ENCODE measurements at regions not wholly inside any gene's neighbourhood (a gene's known extent, or its start where the extent isn't known, plus 50 kb on each side); places are given as distances from the start of the nearest gene placed in this dataset.
A peak's percentile ranks its signal among the peaks of the same experiment; 100 is the strongest.

- H3K9me3 Mint-ChIP-seq, result peaks cover 0 to 1% of the 10 kb centered on the region in 2 donors
- no peak overlapping the region for H3K27ac Mint-ChIP-seq
- H3K36me3 Mint-ChIP-seq (ENCODE audit: insufficient read depth in 2 of 2), result no peaks in the 10 kb centered on the region
- no peak overlapping the region for H3K4me3 Mint-ChIP-seq
- peaks cover 6% of the 10 kb centered on the region for H3K4me1 Mint-ChIP-seq (ENCODE audit: low read depth)
- ATAC-seq (replicated peaks in 1 of 2) (no peak), DNase-seq (no peak)
- no peaks in the 10 kb centered on the region for H3K27me3 Mint-ChIP-seq (ENCODE audit: low read depth)
These were observed 80.1 kb downstream of the DACT1 start for GRCh38 chr14:58717813-58718212.

GRCh38 chr14:58718226-58719205 is 80.8 kb downstream of the DACT1 start:
- H3K36me3 Mint-ChIP-seq (ENCODE audit: insufficient read depth in 2 of 2), result no peaks in the 10 kb centered on the region
- no peaks in the 10 kb centered on the region for H3K27me3 Mint-ChIP-seq (ENCODE audit: low read depth)
- ATAC-seq (replicated peaks in 1 of 2) (no peak), DNase-seq (no peak)
- H3K27ac Mint-ChIP-seq, result no peak overlapping the region
- no peak overlapping the region for H3K4me3 Mint-ChIP-seq
- H3K9me3 Mint-ChIP-seq, result peaks cover 0 to 1% of the 10 kb centered on the region in 2 donors
- H3K4me1 Mint-ChIP-seq (ENCODE audit: low read depth), result peaks cover 6% of the 10 kb centered on the region

- Mint-ChIP-seq H3K9me3 (peaks cover 0 to 1% of the 10 kb centered on the region in 2 donors), H3K4me3 (no peak overlapping the region), H3K4me1 (ENCODE audit: low read depth) (peaks cover 15% of the 10 kb centered on the region), H3K27me3 (ENCODE audit: low read depth) (no peaks in the 10 kb centered on the region), H3K36me3 (ENCODE audit: insufficient read depth in 2 of 2) (peaks cover 0 to 3% of the 10 kb centered on the region in 2 donors), H3K27ac (no peak overlapping the region)
- DNase-seq, result no peak
- no peak for ATAC-seq (replicated peaks in 1 of 2)
These were observed 84.0 kb downstream of the DACT1 start for GRCh38 chr14:58721723-58722122.

- peaks cover 15% of the 10 kb centered on the region for H3K4me1 Mint-ChIP-seq (ENCODE audit: low read depth)
- H3K27ac Mint-ChIP-seq, result no peak overlapping the region
- H3K36me3 Mint-ChIP-seq (ENCODE audit: insufficient read depth in 2 of 2), result peaks cover 0 to 3% of the 10 kb centered on the region in 2 donors
- H3K4me3 Mint-ChIP-seq, result no peak overlapping the region
- ATAC-seq (replicated peaks in 1 of 2), result no peak
- DNase-seq, result no peak
- peaks cover 0 to 1% of the 10 kb centered on the region in 2 donors for H3K9me3 Mint-ChIP-seq
- no peaks in the 10 kb centered on the region for H3K27me3 Mint-ChIP-seq (ENCODE audit: low read depth)
These were observed 84.7 kb downstream of the DACT1 start for GRCh38 chr14:58722441-58722840.

- Mint-ChIP-seq H3K27ac (no peak overlapping the region), H3K36me3 (ENCODE audit: insufficient read depth in 2 of 2) (peaks cover 0 to 3% of the 10 kb centered on the region in 2 donors), H3K27me3 (ENCODE audit: low read depth) (no peaks in the 10 kb centered on the region), H3K4me3 (no peak overlapping the region), H3K4me1 (ENCODE audit: low read depth) (peaks cover 15% of the 10 kb centered on the region), H3K9me3 (peaks cover 0 to 1% of the 10 kb centered on the region in 2 donors)
- no peak for DNase-seq
- ATAC-seq (replicated peaks in 1 of 2), result no peak
These were observed 86.4 kb downstream of the DACT1 start for GRCh38 chr14:58724206-58724605.

- ATAC-seq (replicated peaks in 1 of 2) (peak; percentile 76 to 79), DNase-seq (no peak)
- H3K9me3 Mint-ChIP-seq, result peaks cover 0 to under 1% of the 10 kb centered on the region in 2 donors
- H3K36me3 Mint-ChIP-seq (ENCODE audit: insufficient read depth in 2 of 2), result peaks cover 0 to 3% of the 10 kb centered on the region in 2 donors
- H3K27me3 Mint-ChIP-seq (ENCODE audit: low read depth), result no peaks in the 10 kb centered on the region
- H3K4me1 Mint-ChIP-seq (ENCODE audit: low read depth), result peaks cover 15% of the 10 kb centered on the region
- no peak overlapping the region for H3K4me3 Mint-ChIP-seq
- no peak overlapping the region for H3K27ac Mint-ChIP-seq
These were observed 86.9 kb downstream of the DACT1 start for GRCh38 chr14:58724702-58725101.

- ATAC-seq (replicated peaks in 1 of 2), result no peak
- H3K9me3 Mint-ChIP-seq, result no peaks in the 10 kb centered on the region
- no peak overlapping the region for H3K4me3 Mint-ChIP-seq
These were observed 87.5 kb downstream of the DACT1 start for GRCh38 chr14:58725226-58725625.

GRCh38 chr14:58725871-58726270 is 88.1 kb downstream of the DACT1 start:
- H3K27me3 Mint-ChIP-seq (ENCODE audit: low read depth), result no peaks in the 10 kb centered on the region
- no peak for ATAC-seq (replicated peaks in 1 of 2)
- H3K27ac Mint-ChIP-seq, result no peak overlapping the region
- no peaks in the 10 kb centered on the region for H3K9me3 Mint-ChIP-seq
- peaks cover 0 to 3% of the 10 kb centered on the region in 2 donors for H3K36me3 Mint-ChIP-seq (ENCODE audit: insufficient read depth in 2 of 2)
- H3K4me1 Mint-ChIP-seq (ENCODE audit: low read depth), result peaks cover 17% of the 10 kb centered on the region
- no peak overlapping the region for H3K4me3 Mint-ChIP-seq
- DNase-seq, result no peak

More at GRCh38 chr14:58725226-58725625, 87.5 kb downstream of the DACT1 start:
- Mint-ChIP-seq H3K4me1 (ENCODE audit: low read depth) (peaks cover 15% of the 10 kb centered on the region), H3K36me3 (ENCODE audit: insufficient read depth in 2 of 2) (peaks cover 0 to 3% of the 10 kb centered on the region in 2 donors), H3K27ac (no peak overlapping the region), H3K27me3 (ENCODE audit: low read depth) (no peaks in the 10 kb centered on the region)
- no peak for DNase-seq

- Mint-ChIP-seq H3K27me3 (ENCODE audit: low read depth) (peaks cover 7% of the 10 kb centered on the region), H3K4me3 (no peak overlapping the region), H3K36me3 (ENCODE audit: insufficient read depth in 2 of 2) (no peaks in the 10 kb centered on the region), H3K27ac (no peak overlapping the region), H3K9me3 (no peaks in the 10 kb centered on the region), H3K4me1 (ENCODE audit: low read depth) (peaks cover 52% of the 10 kb centered on the region)
- DNase-seq, result no peak
- no peak for ATAC-seq (replicated peaks in 1 of 2)
These were observed 93.2 kb downstream of the DACT1 start for GRCh38 chr14:58730792-58731464.

GRCh38 chr14:58731465-58732293 is 93.9 kb downstream of the DACT1 start:
- H3K4me3 Mint-ChIP-seq, result no peak overlapping the region
- H3K9me3 Mint-ChIP-seq, result peaks cover 0 to 1% of the 10 kb centered on the region in 2 donors
- no peaks in the 10 kb centered on the region for H3K36me3 Mint-ChIP-seq (ENCODE audit: insufficient read depth in 2 of 2)
- ATAC-seq (replicated peaks in 1 of 2), result no peak
- peaks cover 58% of the 10 kb centered on the region for H3K4me1 Mint-ChIP-seq (ENCODE audit: low read depth)
- DNase-seq, result no peak
- H3K27ac Mint-ChIP-seq, result no peak overlapping the region
- H3K27me3 Mint-ChIP-seq (ENCODE audit: low read depth), result peaks cover 9% of the 10 kb centered on the region

GRCh38 chr14:58732387-58732786 is 94.6 kb downstream of the DACT1 start:
- Mint-ChIP-seq H3K27ac (no peak overlapping the region), H3K4me1 (ENCODE audit: low read depth) (peaks cover 64% of the 10 kb centered on the region), H3K9me3 (peaks cover 0 to 2% of the 10 kb centered on the region in 2 donors), H3K36me3 (ENCODE audit: insufficient read depth in 2 of 2) (no peaks in the 10 kb centered on the region), H3K4me3 (peak overlapping the region; percentile 27 to 38), H3K27me3 (ENCODE audit: low read depth) (peaks cover 9% of the 10 kb centered on the region)
- DNase-seq, result peak; percentile 29 to 63
- ATAC-seq (replicated peaks in 1 of 2), result peak; percentile 74 to 76

GRCh38 chr14:58733451-58734208 is 95.9 kb downstream of the DACT1 start:
- Mint-ChIP-seq H3K9me3 (peaks cover 0 to 3% of the 10 kb centered on the region in 2 donors), H3K4me3 (peak overlapping the region; percentile 20 to 28), H3K27ac (peak overlapping the region; percentile 15), H3K36me3 (ENCODE audit: insufficient read depth in 2 of 2) (no peaks in the 10 kb centered on the region), H3K27me3 (ENCODE audit: low read depth) (peaks cover 9% of the 10 kb centered on the region), H3K4me1 (ENCODE audit: low read depth) (peaks cover 72% of the 10 kb centered on the region)
- DNase-seq (peak in 1 of 2 donors; percentile 2), ATAC-seq (replicated peaks in 1 of 2) (peak; percentile 47 to 48)

Data from activated T-cell treated with anti-CD3 and anti-CD28 coated beads, Interleukin-2, amount 50 U/mL, for 72 hours (primary cell).